Non-pigmented ciliary epithelial cell (primary cell): ENCODE measurements at regions not wholly inside any gene's neighbourhood (a gene's known extent, or its start where the extent isn't known, plus 50 kb on each side); places are given as distances from the start of the nearest gene placed in this dataset.
"Not testable (repeated sequence)": the region's sequence is repeated elsewhere in the genome, so short reads cannot be mapped to it uniquely, and the experiment has no call there.

Experiments
- DNase-seq: peaks from one replicate; pipeline ENCODE4 v3.0.0-alpha.2; 2010; ENCODE audit warnings: low read depth

DNA sequence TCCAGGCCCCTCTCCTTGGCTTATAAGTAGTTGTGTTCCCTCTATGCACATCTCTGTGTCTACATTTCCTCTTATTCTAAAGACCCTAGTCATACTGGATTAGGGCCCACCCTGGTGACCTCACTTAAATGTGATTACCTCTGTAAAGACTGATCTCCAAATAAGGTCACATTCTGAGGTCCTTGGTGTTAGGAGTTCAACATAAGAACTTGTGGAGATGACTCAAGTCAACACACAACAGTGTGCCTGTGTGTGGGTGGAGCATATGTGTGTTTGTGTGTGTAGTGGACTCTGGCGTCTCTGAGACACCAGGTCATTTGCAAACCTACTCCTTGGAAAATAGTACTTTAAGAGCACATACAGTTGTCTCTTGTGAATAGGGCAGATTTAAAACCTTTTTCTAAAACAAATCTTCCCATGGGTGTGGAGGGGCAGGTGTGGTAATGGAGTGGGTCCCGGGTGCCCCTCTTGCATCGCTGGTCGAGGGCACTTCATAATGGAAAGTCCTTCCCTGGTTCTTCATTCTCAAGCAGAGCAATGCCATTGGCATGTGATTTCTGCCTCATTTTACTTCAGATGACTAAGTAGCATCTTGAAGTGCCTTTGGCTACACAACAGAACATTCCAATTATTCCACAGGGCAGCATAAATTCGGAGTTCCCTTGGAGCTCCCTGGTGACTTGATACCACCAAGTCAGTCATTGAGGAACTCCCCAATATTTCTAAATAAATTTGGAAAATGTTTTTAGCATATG lies 84.4 kb downstream of the C9orf152 start:
- no peak for DNase-seq

DNA sequence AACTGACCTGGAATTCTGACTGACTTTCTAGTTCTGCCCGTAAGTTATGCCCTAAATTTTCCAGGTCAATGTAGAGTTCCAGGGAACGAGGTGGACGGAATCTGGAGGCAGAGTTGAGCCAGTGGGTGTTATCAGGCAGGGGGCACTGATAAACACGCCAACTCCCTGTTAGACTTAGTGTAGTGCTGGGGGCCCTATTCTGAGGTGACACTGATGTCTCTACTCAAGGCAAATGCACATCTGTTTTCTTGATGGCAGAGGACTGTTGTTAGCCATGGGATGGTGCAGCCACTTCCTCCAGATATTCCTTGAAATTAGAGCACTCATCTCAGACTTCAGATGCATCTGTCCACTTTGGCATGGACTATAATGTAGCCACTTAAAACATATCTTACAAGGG lies 83.5 kb downstream of the C9orf152 start:
- no peak for DNase-seq

DNA sequence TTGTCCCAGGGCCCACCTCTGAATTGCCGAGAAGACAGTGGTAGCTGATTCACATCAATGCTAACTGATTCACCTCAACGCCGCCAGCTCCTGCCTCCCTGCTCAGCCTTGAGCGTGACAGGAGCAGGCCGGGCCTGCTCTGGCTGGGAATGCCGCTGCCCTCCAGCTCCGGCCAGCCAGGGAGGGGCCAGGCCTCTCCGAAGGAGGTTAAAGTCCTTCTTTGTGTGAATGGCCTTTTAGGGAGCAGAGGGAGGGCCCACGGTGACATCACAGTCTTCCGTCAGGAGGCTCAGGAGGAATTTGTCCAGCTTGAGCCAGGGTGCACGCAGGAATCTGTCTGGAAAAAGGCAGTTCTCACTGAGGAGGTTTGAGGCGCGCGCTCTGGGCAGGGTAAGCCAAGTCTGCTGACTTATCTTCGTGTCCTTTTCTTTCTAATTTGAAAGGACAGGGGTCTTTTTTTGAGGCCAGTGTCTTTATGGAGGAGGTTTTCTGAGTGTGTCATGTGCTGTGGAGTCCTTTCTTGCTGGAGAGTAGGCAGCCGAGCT lies 82.7 kb downstream of the C9orf152 start:
- peak; percentile 85 for DNase-seq

DNA sequence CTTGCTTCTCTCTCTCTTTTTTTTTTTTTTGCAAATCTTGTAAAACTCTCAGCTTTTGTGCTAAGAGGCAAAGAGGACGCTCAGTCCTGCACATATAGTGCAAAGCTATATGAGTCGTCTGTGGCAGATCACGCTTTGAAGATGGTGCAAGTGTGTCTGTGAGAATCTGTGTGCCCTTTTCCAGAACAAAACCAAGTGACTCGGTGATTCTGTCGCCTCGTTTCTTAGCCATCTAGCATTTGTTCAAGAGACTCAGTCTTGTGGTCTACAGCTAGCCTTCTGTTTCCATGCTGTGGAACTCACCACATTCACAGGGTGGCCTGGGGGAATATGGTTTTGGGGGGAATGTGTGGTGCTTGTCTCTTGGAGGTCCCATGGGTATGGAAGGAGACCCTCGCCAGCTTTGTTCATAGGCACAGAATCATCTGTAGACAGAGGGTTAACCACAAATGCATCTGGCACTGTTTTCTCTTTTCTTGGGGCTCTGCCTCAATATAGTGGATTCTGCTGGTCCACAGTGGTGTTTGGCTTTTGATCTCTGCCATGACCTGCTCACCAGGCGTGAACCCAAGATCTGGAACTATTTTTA lies 82.1 kb downstream of the C9orf152 start:
- no peak for DNase-seq

DNA sequence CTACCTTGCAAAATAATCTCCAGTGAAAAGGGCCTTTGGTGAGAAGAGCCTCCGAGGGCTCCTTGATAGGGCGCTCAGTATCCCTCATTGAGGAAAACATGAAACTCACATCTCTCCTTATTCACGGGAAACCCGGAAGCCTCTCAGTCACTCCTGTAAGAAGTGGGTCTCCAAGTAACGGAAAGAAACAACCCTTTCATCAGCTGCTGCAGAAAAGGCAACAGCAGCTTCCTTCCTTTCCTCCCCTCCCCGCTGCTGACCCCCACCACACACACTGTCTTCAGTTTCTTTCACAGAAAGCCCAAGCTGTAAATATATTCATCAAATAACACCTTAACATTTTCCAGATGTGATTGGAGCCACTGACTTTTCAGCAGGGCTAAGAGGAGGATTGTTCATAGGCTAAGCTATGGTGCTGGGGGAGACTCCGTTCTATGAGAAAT lies 81.4 kb downstream of the C9orf152 start:
- no peak for DNase-seq

DNA sequence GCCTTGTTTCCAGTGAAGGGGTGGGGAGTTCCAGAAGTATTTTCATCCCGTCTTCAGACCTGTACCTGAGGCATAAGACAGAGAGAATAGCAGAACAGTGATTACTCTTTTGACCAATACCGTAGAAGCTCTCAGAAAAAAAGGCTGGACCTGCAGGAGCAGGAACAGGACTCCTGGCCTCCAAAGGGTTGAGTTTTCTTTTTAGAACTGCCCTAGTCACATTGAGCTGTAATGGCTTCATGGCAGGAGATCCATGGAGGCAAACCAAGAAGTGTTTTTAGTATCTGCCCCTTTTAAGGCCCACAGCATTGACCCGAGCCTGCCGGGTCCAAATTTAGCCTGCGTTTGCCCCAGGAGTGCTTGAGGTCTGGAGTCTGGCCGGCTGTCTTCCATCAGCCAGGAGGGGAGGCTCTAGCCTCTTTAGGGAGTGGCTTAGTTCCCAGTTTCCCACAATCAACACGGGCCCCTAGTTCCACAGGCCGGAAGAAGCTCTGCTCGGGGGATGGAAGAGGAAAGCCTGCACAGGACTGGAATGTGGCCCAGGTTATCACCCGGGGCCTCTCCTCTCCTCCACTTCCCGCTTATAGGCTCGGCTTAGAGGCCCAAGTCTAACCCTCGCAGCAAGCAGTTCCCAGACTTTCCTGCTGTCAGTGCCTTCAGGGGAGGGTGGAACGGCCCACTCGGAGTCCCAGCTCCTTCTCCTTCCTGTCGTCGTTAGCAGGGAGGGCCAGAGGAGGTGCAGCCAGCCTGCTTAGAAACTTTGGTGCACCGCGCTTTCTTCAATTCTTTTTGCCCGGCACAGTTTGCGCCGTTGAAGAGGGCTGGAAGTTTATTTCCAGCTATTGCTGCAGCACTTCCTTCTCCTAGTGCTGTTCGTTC lies 80.7 kb downstream of the C9orf152 start:
- DNase-seq: no peak

DNA sequence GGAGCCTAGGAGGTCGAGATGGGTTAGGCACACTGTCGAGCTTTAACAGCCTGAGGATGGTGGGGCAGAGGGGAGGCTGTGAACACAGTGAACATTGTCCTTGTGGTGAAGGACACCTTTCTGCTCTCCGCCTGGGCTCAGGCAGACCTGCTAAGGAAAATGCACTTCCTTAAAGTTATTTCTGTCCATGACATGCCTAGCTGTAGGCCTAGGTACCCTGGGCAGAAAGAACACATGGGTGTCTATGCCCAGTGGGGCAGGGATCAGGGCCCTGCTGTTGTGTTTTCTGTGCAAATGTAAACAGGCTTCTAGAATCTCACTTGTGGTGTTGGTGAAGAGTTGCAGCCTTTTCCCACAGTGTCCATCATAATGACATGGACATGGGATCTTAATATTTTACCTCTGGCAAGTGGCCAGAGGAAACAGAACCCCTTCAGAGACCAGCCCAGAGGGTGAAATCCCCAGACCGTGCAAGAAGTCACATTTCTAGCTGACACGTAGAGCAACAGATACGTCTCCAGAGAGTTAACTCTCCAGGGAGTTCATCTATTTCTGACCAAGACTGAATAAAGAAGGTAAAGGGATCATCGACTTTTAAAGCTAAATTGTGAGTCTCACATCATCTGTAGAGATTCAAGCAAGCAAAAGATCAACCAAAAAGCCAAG lies 79.2 kb downstream of the C9orf152 start:
- no peak for DNase-seq

DNA sequence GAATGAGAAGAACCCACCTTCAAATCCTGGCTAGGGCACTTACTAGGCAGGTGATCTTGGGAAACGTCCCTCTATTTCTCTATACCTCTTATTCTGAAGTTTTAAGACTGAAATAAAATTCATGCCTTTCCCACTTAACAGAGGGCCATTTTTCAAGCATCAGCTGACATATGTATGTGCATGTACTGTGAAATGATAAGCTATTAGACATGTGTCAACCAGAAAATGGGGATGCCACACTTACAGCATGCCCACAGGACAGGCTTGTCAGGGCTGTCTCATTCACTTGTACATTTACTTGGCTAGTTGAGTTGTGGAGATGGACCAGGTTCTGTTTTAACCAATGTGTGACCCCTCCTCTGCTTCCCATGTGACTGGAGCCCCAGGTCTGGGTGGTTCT lies 78.5 kb downstream of the C9orf152 start:
- DNase-seq: no peak

DNA sequence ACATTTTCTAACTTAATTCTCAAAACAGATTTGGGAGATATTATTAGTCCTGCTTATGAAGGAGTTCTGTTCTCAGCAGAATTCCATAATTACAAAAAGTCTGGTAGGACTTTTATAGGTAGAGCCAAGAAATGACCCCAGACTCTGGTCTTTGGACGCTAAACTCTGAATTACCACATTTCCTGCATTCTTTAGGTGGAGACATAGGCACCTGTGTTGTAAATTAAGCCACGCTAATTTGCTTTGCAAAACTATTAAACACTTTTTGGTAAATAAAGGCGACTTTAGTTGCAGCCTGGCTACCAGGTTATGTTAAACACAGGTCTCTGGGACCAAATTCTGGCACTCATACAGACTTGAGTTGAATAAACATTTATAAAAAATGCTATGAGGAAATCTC lies 77.7 kb downstream of the C9orf152 start:
- no peak for DNase-seq

DNA sequence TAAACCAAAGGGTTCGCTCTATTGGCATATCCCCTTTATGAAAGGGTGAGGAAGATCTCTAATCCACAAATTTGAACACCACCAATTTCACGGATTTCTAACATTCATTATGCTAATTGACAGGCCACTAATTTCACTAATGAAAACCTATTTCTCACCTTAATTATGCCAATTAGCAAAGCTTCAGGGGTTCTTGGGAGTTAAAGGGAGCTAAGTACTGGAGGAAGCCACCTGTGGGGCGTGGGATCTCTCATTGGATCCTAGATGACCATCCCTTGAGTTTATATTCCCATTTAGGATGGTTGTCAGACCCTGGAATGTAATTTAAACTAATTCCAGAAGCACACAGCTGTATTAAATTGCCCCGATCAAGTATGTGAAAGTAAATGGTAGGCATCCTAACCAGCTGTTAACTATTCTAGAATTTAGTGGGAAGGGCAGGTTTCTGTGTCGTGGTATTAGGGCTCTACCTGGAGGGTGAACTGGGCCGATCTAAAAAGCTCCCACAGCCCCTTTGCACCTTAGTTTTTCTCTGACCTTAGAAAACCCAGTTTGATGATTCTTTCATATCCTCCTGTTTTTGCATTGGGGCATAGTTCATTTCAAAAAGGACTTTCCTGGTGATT lies 77.1 kb downstream of the C9orf152 start:
- no peak for DNase-seq

DNA sequence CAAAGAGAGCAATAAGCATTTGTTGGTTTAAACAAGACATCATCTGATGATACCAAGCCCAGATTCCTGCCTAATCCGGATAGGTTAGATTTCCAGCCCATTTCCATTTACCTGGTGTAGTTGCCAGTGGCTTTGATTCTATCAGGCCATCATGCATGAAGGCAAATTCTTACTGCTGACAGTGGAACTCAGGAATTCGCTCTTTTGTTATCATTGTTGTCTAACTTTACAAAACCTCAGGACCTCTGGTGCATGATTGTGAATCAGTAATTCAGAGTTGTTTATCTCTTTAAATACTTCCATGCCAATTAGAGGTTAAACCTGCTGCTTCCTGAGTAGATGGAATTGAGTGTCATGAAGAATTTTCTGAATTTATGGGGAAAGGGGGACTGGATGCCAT lies 76.5 kb downstream of the C9orf152 start:
- no peak for DNase-seq

DNA sequence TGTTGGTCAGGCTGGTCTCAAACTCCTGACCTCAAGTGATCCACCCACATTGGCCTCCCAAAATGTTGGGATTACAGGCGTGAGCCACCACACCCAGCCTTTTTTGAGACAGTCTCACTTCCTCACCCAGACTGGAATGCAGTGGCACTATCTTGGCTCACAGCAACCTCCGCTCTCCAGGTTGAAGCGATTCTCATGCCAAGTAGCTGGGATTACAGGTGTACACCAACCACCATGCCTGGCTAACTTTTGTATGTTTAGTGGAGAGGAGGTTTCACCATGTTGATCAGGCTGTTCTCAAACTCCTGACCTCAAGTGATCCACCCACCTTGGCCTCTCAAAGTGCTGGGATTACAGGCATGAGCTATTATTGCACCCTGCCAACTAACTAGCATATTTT lies 75.4 kb downstream of the C9orf152 start:
- not testable (repeated sequence) for DNase-seq

DNA sequence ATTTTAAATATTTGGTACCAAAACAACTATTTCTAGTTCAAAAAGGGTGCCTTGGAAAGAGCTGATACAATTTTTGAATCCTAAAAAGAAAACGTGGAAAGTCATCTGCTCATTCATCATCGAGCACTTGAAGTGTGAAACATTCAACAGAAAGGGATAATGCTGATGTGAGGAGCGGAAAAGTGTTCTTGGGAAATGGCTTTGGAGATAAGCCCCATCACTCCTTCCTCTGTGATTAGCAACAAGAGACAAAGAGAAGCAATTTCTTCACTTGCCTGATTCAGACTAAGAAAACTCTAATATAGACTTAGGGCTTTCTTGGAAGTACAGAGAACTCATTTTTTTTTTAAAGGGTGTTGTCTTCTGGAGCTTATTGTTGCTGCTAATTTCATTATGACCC lies 74.9 kb downstream of the C9orf152 start:
- no peak for DNase-seq

DNA sequence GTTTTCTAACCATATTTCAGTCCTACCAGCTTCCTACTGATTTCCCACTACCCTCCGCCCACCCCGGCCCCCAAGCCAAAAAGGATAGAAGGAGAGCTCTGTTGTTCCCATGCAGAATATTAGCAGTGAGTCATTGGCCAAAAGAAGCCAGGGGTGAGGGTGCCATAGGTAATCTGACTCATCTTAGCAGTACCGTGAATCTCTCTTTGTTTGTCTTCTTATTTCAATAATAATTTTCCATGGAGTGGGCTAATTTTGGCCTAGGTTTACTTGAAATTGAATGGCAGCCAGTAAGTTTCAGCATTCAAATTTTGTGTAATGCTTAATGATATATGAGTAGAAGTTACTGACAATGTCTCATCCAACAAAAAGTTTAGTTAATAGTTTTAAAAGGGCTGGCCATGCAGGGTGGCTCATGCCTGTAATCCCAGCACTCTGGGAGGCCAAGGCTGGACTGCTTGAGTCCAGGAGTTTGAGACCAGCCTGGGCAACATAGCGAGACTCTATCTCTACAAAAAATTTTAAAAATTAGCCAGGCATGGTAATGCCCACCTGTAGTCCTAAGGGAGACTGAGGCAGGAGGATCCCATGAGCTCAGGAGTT lies 74.2 kb downstream of the C9orf152 start:
- DNase-seq: no peak

DNA sequence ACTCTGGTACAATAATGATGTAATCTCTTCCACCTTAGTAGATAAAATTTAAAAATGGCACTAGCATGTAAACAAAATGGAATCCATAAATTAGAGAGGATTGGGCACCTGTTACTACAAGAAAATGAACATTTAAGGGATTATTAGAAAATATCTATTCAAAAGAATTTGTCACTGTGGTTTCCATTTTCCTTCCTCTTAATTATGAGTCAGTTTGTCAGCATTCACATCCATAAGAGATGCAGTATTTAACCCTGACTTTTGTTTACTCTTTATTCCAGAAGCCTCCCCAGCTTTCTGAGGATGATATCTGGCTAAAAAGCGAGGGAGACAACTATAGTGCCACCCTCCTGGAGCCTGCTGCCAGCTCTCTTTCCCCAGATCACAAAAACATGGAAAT lies 72.1 kb downstream of the C9orf152 start:
- DNase-seq: no peak

DNA sequence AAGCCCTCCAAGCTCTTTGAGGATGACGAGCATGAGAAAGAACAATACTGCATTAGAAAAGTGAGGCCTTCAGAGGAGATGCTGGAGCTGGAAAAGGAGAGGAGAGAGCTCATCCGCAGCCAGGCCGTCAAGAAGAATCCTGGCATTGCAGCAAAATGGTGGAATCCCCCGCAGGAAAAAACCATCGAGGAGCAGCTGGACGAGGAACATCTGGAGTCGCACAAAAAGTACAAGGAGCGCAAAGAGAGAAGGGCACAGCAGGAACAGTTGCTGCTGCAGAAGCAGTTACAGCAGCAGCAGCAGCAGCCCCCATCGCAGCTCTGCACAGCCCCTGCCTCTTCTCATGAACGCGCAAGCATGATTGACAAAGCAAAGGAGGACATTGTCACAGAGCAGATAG lies 71.2 kb downstream of the C9orf152 start:
- DNase-seq: no peak

DNA sequence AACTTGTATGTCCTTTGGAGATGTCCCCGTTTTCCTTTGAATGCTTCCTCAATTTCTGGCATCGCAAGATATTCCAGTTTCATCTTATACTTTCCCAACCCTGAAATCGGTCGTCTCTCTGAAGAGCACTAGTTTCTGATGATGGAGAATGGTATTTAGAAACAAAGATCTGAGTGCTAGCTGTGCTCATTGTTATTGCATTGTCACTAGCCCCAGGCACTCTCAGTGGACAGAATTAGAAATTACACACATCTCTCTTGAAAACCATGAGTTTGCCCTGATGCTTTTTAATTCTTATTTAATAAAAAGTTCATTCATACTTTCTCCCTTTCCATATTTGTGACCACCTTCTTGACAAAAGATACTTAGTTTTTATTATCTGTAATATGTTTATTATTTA lies 67.7 kb downstream of the C9orf152 start:
- no peak for DNase-seq

DNA sequence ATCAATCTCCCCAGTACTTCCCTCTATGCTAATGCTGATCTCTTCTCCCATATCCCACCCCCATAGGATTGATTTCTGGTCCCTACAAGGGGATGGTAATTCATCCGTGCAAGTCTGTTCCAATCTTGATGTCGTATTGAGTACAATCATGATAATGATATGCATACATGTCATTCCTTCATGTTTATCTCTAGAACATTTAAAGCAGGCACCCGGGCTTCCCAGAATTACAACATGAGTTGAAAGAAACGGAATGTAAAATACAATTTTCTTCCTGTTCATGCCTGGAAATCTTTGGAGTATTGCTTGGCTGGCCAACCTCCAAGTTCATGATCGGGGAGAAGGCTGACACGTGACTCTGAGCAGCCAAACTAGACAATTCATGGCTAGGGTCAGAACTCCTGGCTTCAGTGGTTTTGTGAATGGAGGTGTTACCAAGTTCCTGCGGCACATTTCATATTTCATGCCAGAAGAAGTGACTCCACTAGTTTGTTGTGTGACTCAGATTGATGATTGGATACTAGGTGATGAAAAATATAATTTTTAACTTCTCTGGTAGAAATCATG lies 66.6 kb downstream of the C9orf152 start:
- peak; percentile 95 for DNase-seq

DNA sequence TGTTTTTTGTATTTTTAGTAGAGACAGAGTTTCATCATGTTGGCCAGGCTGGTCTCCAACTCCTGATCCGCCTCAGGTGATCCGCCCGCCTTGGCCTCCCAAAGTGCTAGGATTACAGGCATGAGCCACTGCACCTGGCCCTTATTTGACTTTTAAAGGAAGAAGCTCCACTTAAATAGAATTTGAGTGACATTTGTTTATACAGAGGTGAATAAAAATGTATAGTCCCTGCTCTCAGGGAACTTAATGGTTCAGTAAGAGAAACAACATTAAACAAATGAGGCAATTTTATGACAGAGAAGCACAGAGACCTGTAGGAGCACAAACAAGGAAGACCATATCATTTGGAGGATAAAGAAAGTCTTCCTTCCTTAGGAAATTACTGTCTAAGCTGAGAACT lies 65.7 kb downstream of the C9orf152 start:
- no peak for DNase-seq

DNA sequence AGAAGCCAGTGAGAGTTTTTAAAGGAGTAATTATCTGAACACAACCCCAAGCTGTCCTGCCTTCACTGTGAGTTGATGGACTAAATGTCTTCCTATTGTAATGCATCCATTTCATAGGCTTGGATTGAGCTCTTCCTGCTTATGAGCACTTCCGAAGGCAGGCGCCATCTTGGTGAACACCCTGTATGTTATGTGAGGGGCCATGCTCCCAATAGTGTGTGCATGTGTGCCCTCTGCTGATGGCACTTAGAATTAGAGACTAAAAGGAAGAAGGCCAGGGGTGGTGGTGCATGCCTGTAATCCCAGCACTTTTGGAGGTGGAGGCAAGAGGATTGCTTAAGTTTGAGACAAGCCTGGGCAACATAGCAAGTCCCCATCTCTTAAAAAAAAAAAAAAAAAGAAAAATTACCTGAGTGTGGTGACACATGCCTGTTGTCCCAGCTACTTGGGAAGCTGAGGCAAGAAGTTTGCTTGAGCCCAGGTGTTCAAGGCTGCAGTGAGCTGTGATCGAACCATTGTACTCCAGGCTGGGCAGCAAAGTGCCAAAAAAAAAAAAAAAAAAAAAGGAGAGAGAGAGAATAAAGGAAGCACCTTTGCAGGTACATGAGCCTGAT lies 65.0 kb downstream of the C9orf152 start:
- DNase-seq: no peak
